ENCODE measurements at regions not wholly inside any gene's neighbourhood (a gene's known extent, or its start where the extent isn't known, plus 50 kb on each side); places are given as distances from the start of the nearest gene placed in this dataset.

- TF ChIP-seq CTCF (tag by site-specific recombination; IDR thresholded peaks at IDR 0.05) (no peak), ZFP3 (tag by site-specific recombination; IDR thresholded peaks at IDR 0.05; ENCODE audit: low read depth) (no peak), ZNF10 (tag by site-specific recombination; IDR thresholded peaks at IDR 0.05) (no peak), ZNF830 (tag by site-specific recombination; IDR thresholded peaks at IDR 0.05; ENCODE audit: low read depth) (no peak), ZNF239 (tag by site-specific recombination; IDR thresholded peaks at IDR 0.05) (no peak)
Measured at GRCh38 chr9:23555851-23556250, 270.2 kb downstream of the ELAVL2 start.
